ENCODE measurements at regions not wholly inside any gene's neighbourhood (a gene's known extent, or its start where the extent isn't known, plus 50 kb on each side); places are given as distances from the start of the nearest gene placed in this dataset.

DNA sequence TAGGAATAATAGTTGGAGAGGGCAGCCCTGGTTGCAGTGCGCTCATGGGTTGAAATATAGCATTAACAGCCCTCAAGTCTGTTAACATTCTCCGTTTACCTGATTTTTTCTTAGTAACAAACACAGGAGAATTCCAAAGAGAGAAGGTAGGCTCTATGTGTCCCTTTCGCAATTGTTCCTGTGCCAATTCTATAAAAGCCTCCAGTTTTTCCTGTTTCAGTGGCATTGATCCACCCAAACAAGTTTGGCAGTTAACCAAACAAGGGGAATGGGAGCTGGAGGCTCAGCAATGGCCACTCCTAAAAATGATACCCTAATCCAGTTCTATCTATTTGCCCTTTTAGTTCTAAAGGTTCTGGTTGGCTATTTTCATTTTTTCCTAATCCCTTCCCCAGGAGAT, 151.6 kb downstream of the ZNF486 start (continued):
- TF ChIP-seq, protein P1, sequence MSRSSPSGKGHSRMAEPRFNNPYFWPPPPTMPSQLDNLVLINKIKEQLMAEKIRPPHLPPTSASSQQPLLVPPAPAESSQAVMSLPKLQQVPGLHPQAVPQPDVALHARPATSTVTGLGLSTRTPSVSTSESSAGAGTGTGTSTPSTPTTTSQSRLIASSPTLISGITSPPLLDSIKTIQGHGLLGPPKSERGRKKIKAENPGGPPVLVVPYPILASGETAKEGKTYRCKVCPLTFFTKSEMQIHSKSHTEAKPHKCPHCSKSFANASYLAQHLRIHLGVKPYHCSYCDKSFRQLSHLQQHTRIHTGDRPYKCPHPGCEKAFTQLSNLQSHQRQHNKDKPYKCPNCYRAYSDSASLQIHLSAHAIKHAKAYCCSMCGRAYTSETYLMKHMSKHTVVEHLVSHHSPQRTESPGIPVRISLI (tag by site-specific recombination; IDR thresholded peaks at IDR 0.05): no peak
- no peak for TF ChIP-seq ZNF701 (tag by site-specific recombination; IDR thresholded peaks at IDR 0.05)
- no peak for TF ChIP-seq ZNF248 (tag by site-specific recombination; IDR thresholded peaks at IDR 0.05)
- TF ChIP-seq, protein P2, sequence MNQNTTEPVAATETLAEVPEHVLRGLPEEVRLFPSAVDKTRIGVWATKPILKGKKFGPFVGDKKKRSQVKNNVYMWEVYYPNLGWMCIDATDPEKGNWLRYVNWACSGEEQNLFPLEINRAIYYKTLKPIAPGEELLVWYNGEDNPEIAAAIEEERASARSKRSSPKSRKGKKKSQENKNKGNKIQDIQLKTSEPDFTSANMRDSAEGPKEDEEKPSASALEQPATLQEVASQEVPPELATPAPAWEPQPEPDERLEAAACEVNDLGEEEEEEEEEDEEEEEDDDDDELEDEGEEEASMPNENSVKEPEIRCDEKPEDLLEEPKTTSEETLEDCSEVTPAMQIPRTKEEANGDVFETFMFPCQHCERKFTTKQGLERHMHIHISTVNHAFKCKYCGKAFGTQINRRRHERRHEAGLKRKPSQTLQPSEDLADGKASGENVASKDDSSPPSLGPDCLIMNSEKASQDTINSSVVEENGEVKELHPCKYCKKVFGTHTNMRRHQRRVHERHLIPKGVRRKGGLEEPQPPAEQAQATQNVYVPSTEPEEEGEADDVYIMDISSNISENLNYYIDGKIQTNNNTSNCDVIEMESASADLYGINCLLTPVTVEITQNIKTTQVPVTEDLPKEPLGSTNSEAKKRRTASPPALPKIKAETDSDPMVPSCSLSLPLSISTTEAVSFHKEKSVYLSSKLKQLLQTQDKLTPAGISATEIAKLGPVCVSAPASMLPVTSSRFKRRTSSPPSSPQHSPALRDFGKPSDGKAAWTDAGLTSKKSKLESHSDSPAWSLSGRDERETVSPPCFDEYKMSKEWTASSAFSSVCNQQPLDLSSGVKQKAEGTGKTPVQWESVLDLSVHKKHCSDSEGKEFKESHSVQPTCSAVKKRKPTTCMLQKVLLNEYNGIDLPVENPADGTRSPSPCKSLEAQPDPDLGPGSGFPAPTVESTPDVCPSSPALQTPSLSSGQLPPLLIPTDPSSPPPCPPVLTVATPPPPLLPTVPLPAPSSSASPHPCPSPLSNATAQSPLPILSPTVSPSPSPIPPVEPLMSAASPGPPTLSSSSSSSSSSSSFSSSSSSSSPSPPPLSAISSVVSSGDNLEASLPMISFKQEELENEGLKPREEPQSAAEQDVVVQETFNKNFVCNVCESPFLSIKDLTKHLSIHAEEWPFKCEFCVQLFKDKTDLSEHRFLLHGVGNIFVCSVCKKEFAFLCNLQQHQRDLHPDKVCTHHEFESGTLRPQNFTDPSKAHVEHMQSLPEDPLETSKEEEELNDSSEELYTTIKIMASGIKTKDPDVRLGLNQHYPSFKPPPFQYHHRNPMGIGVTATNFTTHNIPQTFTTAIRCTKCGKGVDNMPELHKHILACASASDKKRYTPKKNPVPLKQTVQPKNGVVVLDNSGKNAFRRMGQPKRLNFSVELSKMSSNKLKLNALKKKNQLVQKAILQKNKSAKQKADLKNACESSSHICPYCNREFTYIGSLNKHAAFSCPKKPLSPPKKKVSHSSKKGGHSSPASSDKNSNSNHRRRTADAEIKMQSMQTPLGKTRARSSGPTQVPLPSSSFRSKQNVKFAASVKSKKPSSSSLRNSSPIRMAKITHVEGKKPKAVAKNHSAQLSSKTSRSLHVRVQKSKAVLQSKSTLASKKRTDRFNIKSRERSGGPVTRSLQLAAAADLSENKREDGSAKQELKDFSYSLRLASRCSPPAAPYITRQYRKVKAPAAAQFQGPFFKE (tag by site-specific recombination; IDR thresholded peaks at IDR 0.05; ENCODE audit: borderline replicate concordance): no peak
- TF ChIP-seq ZNF76 (tag by site-specific recombination; IDR thresholded peaks at IDR 0.05; ENCODE audit: borderline replicate concordance, low read depth): no peak
- TF ChIP-seq, protein P3, sequence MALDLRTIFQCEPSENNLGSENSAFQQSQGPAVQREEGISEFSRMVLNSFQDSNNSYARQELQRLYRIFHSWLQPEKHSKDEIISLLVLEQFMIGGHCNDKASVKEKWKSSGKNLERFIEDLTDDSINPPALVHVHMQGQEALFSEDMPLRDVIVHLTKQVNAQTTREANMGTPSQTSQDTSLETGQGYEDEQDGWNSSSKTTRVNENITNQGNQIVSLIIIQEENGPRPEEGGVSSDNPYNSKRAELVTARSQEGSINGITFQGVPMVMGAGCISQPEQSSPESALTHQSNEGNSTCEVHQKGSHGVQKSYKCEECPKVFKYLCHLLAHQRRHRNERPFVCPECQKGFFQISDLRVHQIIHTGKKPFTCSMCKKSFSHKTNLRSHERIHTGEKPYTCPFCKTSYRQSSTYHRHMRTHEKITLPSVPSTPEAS (tag by site-specific recombination; IDR thresholded peaks at IDR 0.05): no peak
- TF ChIP-seq, protein P4, sequence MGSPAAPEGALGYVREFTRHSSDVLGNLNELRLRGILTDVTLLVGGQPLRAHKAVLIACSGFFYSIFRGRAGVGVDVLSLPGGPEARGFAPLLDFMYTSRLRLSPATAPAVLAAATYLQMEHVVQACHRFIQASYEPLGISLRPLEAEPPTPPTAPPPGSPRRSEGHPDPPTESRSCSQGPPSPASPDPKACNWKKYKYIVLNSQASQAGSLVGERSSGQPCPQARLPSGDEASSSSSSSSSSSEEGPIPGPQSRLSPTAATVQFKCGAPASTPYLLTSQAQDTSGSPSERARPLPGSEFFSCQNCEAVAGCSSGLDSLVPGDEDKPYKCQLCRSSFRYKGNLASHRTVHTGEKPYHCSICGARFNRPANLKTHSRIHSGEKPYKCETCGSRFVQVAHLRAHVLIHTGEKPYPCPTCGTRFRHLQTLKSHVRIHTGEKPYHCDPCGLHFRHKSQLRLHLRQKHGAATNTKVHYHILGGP (tag by site-specific recombination; IDR thresholded peaks at IDR 0.05): no peak
- no peak for TF ChIP-seq ZNF521 (tag by site-specific recombination; IDR thresholded peaks at IDR 0.05)
- TF ChIP-seq ZNF24 (tag by site-specific recombination; IDR thresholded peaks at IDR 0.05): no peak
- no peak for TF ChIP-seq ZNF670 (tag by site-specific recombination; IDR thresholded peaks at IDR 0.05; ENCODE audit: low read depth)

DNA sequence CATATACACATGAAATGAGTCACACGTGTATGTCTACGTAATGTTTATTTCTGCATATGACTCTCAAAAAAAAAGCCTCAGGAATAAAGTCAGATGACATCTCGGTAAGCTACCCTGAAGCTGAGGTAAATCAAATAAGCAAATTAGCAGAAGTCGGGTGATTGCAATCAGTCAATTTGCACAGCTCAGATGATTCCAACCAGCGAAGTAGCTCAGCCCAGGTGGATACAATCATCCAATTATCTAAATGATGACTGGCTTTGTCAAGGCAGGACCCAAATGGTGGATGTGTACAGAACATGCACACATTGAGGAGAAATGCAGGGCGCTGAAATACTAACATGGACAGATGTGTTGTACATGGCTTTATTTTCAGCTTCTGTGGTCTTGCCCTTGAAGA, 148.5 kb downstream of the ZNF486 start:
- no peaks in the 10 kb centered on the region for H3K4me1 ChIP-seq (ENCODE audit: control insufficient read depth, insufficient read depth, low read length)
- H3K4me3 ChIP-seq (ENCODE audit: low read depth, low read length): no peak overlapping the region
- H3K27ac ChIP-seq (ENCODE audit: extremely low read depth, low read depth, low read length): no peak overlapping the region
- no peaks in the 10 kb centered on the region for H3K9me3 ChIP-seq (ENCODE audit: control insufficient read depth, insufficient read depth, low read depth, low read length)
- CTCF ChIA-PET: no interaction called here
- no peaks in the 10 kb centered on the region for H3K36me3 ChIP-seq (ENCODE audit: control insufficient read depth in 2 of 2, insufficient read depth in 1 of 2, low read length in 2 of 2)
- POLR2A ChIA-PET: no interaction called here
- TF ChIP-seq ZBTB20 (tag by site-specific recombination; IDR thresholded peaks at IDR 0.05) (no peak), ZNF394 (tag by site-specific recombination; IDR thresholded peaks at IDR 0.05; ENCODE audit: borderline replicate concordance) (no peak), ZNF132 (tag by site-specific recombination; IDR thresholded peaks at IDR 0.05; ENCODE audit: borderline replicate concordance) (no peak), ZNF610 (tag by site-specific recombination; IDR thresholded peaks at IDR 0.05; ENCODE audit: borderline replicate concordance) (no peak), ZNF473 (tag by site-specific recombination; IDR thresholded peaks at IDR 0.05) (no peak), ZIC2 (tag by site-specific recombination; IDR thresholded peaks at IDR 0.05) (no peak)
- TF ChIP-seq, protein P5, sequence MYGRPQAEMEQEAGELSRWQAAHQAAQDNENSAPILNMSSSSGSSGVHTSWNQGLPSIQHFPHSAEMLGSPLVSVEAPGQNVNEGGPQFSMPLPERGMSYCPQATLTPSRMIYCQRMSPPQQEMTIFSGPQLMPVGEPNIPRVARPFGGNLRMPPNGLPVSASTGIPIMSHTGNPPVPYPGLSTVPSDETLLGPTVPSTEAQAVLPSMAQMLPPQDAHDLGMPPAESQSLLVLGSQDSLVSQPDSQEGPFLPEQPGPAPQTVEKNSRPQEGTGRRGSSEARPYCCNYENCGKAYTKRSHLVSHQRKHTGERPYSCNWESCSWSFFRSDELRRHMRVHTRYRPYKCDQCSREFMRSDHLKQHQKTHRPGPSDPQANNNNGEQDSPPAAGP (tag by site-specific recombination; IDR thresholded peaks at IDR 0.05): no peak
- TF ChIP-seq, protein P6, sequence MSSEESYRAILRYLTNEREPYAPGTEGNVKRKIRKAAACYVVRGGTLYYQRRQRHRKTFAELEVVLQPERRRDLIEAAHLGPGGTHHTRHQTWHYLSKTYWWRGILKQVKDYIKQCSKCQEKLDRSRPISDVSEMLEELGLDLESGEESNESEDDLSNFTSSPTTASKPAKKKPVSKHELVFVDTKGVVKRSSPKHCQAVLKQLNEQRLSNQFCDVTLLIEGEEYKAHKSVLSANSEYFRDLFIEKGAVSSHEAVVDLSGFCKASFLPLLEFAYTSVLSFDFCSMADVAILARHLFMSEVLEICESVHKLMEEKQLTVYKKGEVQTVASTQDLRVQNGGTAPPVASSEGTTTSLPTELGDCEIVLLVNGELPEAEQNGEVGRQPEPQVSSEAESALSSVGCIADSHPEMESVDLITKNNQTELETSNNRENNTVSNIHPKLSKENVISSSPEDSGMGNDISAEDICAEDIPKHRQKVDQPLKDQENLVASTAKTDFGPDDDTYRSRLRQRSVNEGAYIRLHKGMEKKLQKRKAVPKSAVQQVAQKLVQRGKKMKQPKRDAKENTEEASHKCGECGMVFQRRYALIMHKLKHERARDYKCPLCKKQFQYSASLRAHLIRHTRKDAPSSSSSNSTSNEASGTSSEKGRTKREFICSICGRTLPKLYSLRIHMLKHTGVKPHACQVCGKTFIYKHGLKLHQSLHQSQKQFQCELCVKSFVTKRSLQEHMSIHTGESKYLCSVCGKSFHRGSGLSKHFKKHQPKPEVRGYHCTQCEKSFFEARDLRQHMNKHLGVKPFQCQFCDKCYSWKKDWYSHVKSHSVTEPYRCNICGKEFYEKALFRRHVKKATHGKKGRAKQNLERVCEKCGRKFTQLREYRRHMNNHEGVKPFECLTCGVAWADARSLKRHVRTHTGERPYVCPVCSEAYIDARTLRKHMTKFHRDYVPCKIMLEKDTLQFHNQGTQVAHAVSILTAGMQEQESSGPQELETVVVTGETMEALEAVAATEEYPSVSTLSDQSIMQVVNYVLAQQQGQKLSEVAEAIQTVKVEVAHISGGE (tag by site-specific recombination; conservative IDR thresholded peaks at IDR 0.05; ENCODE audit: low read depth): no peak
- TF ChIP-seq, protein P7, sequence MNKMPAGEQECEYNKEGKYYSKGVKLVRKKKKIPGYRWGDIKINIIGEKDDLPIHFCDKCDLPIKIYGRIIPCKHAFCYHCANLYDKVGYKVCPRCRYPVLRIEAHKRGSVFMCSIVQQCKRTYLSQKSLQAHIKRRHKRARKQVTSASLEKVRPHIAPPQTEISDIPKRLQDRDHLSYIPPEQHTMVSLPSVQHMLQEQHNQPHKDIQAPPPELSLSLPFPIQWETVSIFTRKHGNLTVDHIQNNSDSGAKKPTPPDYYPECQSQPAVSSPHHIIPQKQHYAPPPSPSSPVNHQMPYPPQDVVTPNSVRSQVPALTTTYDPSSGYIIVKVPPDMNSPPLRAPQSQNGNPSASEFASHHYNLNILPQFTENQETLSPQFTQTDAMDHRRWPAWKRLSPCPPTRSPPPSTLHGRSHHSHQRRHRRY (tag by site-specific recombination; IDR thresholded peaks at IDR 0.05): no peak
- TF ChIP-seq, protein P8, sequence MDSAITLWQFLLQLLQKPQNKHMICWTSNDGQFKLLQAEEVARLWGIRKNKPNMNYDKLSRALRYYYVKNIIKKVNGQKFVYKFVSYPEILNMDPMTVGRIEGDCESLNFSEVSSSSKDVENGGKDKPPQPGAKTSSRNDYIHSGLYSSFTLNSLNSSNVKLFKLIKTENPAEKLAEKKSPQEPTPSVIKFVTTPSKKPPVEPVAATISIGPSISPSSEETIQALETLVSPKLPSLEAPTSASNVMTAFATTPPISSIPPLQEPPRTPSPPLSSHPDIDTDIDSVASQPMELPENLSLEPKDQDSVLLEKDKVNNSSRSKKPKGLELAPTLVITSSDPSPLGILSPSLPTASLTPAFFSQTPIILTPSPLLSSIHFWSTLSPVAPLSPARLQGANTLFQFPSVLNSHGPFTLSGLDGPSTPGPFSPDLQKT (IDR thresholded peaks at IDR 0.05; ENCODE audit: borderline replicate concordance, low read depth, low read length): no peak

All from HEK293 (cell line).